Tibial artery (tissue), 4 donors: ENCODE measurements at regions not wholly inside any gene's neighbourhood (a gene's known extent, or its start where the extent isn't known, plus 50 kb on each side); places are given as distances from the start of the nearest gene placed in this dataset.

ENCODE experiments used
- DNase-seq, 2 donors: peaks; one replicate each; pipeline ENCODE4 v3.0.0-alpha.2; 2019
- H3K27ac ChIP-seq, 2 donors: fragments of 200-600 bp; sonication (generic) in 1 of 2; 1 replicate in 1 of 2; 2 replicates in 1 of 2; pipeline ENCODE4 v1.5.1; 2018 to 2019; ENCODE audit warnings: mild to moderate bottlenecking in 1 of 2
- H3K27me3 ChIP-seq, 2 donors: fragments of 200-600 bp; sonication (generic) in 1 of 2; one replicate each; pipeline versions ENCODE4 v1.5.1 to v1.6.0; 2016 to 2019
- H3K36me3 ChIP-seq, 3 donors: fragments of 200-600 bp; sonication (generic) in 2 of 3; one replicate each; pipeline ENCODE4 v1.5.1; 2016 to 2019; ENCODE audit warnings: mild to moderate bottlenecking in 2 of 3
- H3K4me1 ChIP-seq, 4 donors: fragments of 200-600 bp; sonication (generic) in 2 of 4; 1 replicate in 3 of 4; 2 replicates in 1 of 4; pipeline ENCODE4 v1.5.1; 2016 to 2019
- H3K4me3 ChIP-seq, 2 donors: fragments of 200-600 bp; sonication (generic) in 1 of 2; 1 replicate in 1 of 2; 2 replicates in 1 of 2; pipeline ENCODE4 v1.5.1; 2018 to 2019; ENCODE audit warnings: mild to moderate bottlenecking in 2 of 2
- H3K9me3 ChIP-seq, 3 donors: fragments of 200-600 bp; sonication (generic) in 1 of 3; one replicate each; pipeline ENCODE4 v1.5.1; 2016 to 2019
- intact Hi-C: fragments of 100-400 bp; cut with DNase I; formaldehyde crosslinking; loops from one replicate; pipeline ENCODE4 v1.15.0; 2023; ENCODE audit warnings: low total_unique reads
- TF ChIP-seq, protein P1 (sequence below), 2 experiments: fragments of 200-600 bp in 1 of 2; fragments of 450-650 bp in 1 of 2; IDR thresholded peaks; one replicate each; pipeline ENCODE4 v1.5.1; 2017 to 2019; ENCODE audit warnings: antibody characterized with exemption in 2 of 2, mild to moderate bottlenecking in 1 of 2, moderate library complexity in 1 of 2

DNA sequence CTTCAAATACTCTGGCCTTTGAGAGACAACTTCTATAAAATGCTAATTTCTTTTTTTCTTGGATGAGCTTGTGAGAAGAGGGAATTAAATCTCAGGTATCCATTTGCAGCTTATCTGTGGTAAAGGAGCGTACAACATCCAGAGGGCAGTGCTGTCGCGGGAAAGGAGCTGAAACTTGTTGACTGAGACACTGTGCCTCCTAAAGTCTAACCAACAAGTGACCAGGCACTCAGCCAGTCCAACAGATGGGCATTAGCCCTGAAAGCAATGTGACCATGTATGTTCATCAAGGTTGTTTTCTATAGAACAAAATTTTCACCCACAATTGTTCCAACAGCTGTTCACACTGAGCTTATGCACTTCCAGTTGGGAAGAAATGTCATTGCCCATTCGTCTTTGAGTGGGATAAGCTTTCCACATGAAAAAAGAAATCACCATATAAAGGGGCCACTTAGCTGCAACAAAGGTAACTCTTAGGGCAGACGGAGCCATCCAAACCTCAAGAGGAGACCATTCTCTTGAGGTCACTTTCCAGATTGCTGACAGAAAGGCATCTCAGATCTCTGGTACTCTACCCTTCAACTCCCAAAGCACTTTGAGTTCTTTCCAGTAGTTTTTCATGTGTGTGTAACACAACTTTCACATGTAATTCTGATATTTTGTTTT, 244.8 kb upstream of the NEIL3 start:
- Histone ChIP-seq H3K4me3 (no peak overlapping the region), H3K27me3 (no peaks in the 10 kb centered on the region), H3K9me3 (no peaks in the 10 kb centered on the region), H3K4me1 (no peaks in the 10 kb centered on the region), H3K27ac (no peak overlapping the region), H3K36me3 (no peaks in the 10 kb centered on the region)
- intact Hi-C loops = no loop called here
- TF ChIP-seq, protein P1, sequence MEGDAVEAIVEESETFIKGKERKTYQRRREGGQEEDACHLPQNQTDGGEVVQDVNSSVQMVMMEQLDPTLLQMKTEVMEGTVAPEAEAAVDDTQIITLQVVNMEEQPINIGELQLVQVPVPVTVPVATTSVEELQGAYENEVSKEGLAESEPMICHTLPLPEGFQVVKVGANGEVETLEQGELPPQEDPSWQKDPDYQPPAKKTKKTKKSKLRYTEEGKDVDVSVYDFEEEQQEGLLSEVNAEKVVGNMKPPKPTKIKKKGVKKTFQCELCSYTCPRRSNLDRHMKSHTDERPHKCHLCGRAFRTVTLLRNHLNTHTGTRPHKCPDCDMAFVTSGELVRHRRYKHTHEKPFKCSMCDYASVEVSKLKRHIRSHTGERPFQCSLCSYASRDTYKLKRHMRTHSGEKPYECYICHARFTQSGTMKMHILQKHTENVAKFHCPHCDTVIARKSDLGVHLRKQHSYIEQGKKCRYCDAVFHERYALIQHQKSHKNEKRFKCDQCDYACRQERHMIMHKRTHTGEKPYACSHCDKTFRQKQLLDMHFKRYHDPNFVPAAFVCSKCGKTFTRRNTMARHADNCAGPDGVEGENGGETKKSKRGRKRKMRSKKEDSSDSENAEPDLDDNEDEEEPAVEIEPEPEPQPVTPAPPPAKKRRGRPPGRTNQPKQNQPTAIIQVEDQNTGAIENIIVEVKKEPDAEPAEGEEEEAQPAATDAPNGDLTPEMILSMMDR (IDR thresholded peaks at IDR 0.05) = no peak
- no peak for DNase-seq

DNA sequence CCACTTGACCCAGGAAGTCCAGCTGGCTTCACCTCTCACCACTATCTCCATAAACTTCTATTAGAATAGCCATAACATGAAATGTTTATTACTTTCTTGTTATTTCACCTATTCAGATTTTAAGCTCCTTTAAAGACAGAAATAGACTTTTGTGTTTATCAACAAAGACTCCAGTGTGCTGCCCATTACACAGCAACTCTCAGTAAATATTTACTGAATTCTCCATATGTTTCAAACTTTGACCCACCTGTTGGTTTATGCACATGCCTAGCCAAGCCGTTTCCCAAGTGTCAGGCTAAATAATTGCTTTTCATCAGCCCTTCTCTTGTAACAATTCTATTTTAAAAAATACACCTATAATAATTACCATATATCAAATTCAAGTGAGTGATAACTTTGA, 242.9 kb upstream of the NEIL3 start:
- H3K9me3 ChIP-seq = no peaks in the 10 kb centered on the region
- no peak overlapping the region for H3K4me3 ChIP-seq
- TF ChIP-seq, protein P1 (IDR thresholded peaks at IDR 0.05) = no peak
- no peak for DNase-seq
- H3K36me3 ChIP-seq = no peaks in the 10 kb centered on the region
- no peaks in the 10 kb centered on the region for H3K27me3 ChIP-seq
- H3K27ac ChIP-seq = no peak overlapping the region
- intact Hi-C loops = no loop called here
- H3K4me1 ChIP-seq = no peaks in the 10 kb centered on the region

DNA sequence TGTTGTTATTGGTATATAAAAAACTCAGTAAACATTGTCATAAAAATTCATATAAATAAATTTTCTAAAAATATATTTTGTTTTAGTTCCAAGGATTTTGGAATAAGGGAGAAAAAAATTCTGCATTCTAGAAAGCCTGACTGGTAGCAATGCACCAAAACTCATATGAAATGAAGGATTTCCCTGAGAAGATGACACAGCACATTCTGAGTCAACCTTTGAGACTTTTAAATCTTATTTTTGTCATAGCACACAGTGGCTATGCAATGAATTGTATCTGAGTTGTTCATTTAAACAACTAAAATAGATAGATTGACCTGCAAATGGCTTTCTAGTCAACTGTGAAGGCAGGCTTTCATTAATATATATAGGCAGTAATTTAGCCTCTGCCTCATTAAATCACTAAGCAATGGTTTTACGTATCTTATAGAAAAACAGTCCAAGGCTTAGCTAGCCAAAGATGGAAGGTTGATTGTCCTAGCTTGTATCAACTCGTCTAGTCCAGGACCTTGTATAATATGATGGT, 239.1 kb upstream of the NEIL3 start:
- H3K36me3 ChIP-seq = no peaks in the 10 kb centered on the region
- H3K4me3 ChIP-seq = no peak overlapping the region
- DNase-seq = no peak
- H3K27ac ChIP-seq = no peak overlapping the region
- intact Hi-C loops = no loop called here
- H3K27me3 ChIP-seq = no peaks in the 10 kb centered on the region
- H3K4me1 ChIP-seq = no peaks in the 10 kb centered on the region
- TF ChIP-seq, protein P1 (IDR thresholded peaks at IDR 0.05) = no peak
- no peaks in the 10 kb centered on the region for H3K9me3 ChIP-seq

DNA sequence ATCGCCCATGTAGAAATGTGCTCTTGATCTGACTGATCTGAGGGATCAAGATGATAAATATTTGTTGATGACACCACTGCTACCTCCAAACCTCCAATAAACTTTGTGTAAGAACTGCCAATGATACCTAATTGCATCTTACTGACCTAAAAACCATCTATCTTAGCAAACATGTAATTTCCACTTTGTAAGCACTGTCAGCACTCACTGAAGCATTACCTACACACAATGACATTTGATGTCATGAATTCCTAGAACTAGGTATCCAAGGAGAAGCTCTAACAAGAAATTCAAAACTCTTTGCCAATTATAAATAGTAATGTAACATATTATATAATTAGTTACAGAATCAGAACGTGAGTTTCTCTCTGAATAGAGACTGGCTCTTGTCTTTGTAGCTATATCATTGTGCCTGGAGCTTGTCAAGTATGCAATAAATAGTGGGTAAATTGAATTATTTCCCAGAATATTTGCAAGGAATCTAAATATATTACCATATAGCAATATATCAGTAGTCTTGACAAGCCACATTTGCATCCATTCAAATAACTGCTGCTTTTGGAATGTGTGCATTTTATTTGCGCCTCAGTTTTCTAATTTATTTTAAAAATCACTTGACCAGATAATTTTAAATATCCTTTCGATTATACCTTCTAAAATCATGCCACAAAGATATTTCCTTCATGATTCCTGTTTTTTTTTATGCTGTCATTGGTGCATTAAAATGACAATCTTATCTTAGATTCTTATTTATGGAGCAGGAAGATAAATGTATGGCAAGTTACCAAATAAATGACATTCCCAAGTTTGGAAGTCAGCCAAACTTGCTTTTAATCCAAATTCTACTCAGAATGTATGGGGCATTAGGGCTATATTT, 232.3 kb upstream of the NEIL3 start:
- no peaks in the 10 kb centered on the region for H3K36me3 ChIP-seq
- H3K27me3 ChIP-seq = no peaks in the 10 kb centered on the region
- intact Hi-C loops = no loop called here
- H3K4me1 ChIP-seq = no peaks in the 10 kb centered on the region
- H3K4me3 ChIP-seq = no peak overlapping the region
- no peak overlapping the region for H3K27ac ChIP-seq
- H3K9me3 ChIP-seq = no peaks in the 10 kb centered on the region
- DNase-seq = no peak
- TF ChIP-seq, protein P1 (IDR thresholded peaks at IDR 0.05) = no peak

DNA sequence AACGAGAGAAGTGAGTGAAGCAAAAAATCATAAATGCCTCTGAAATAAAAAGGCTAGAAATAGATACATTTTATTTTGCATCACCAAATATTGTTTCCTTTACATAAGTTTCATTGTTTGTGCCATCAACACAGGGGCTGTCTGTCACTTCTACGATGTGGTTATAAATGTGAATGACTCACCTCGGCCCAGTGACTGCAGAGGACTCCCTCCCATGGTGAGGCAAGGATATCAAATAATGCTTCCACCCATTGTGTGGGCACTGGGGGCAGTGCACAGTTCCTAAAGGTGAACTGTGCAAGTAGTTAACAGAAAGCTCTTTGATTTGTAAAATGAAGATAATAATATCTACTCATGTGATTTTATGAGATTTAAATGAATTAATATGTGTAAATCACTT, 230.3 kb upstream of the NEIL3 start:
- Histone ChIP-seq H3K4me1 (no peaks in the 10 kb centered on the region), H3K27me3 (no peaks in the 10 kb centered on the region), H3K36me3 (no peaks in the 10 kb centered on the region), H3K4me3 (no peak overlapping the region), H3K27ac (no peak overlapping the region), H3K9me3 (no peaks in the 10 kb centered on the region)
- no peak for DNase-seq
- intact Hi-C loops = no loop called here
- TF ChIP-seq, protein P1 (IDR thresholded peaks at IDR 0.05) = no peak
